ENCODE measurements at regions not wholly inside any gene's neighbourhood (a gene's known extent, or its start where the extent isn't known, plus 50 kb on each side); places are given as distances from the start of the nearest gene placed in this dataset.

DNA sequence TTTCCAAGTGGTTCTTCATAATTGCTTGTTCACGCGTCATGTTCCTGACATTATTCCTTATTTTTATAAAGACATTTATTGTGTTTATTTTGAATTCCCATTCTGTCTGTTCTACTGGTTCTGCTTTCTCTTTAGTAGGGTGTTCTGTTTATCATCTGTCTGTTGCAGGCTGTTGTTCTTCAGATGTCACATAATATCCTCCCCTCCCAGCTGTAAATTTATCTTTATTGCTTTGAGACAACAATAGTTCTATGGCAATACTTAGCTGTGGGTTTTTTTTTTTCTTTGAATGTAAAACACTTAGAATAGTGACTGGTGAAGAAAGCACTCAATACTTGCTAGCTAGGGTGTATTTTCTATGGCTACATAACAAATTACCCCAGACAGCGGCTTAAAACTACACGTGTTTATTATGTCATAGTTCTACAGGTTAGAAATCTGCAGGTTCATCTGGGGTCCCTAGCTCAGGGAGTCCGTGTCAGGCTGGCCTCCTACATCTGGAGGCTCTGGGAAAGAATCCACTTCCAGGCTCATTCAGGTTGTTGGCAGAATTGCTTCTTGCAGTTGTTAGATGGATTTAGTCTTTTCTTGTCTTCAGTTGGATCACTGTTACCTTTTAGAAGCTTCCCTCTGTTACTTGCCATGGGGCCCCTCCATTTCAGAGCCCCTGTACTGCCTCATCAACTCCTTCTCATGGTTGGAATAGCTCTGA lies 63.4 kb upstream of the ENPEP start (continued):
- TF ChIP-seq HOXA7 (CRISPR knock-in tag; IDR thresholded peaks at IDR 0.05; ENCODE audit: borderline replicate concordance) (no peak), ZNF221 (tag by site-specific recombination; IDR thresholded peaks at IDR 0.05; ENCODE audit: borderline replicate concordance) (no peak), ZNF596 (tag by site-specific recombination; IDR thresholded peaks at IDR 0.05) (peak; percentile 50; the same call in 1 of the 2 replicates), KLF1 (tag by site-specific recombination; IDR thresholded peaks at IDR 0.05) (peak; percentile 79), ZNF10 (tag by site-specific recombination; IDR thresholded peaks at IDR 0.05) (no peak), KLF10 (tag by site-specific recombination; IDR thresholded peaks at IDR 0.05) (no peak), ZNF624 (tag by site-specific recombination; IDR thresholded peaks at IDR 0.05) (no peak), ZNF416 (tag by site-specific recombination; IDR thresholded peaks at IDR 0.05) (no peak), REPIN1 (tag by site-specific recombination; IDR thresholded peaks at IDR 0.05; ENCODE audit: low read depth) (no peak), ZNF629 (tag by site-specific recombination; IDR thresholded peaks at IDR 0.05) (peak; percentile 46; the same call in 1 of the 2 replicates), TRIM28 (IDR thresholded peaks at IDR 0.05; ENCODE audit: borderline replicate concordance, low read length) (no peak; the same call in 1 of the 2 replicates), ZNF140 (tag by site-specific recombination; IDR thresholded peaks at IDR 0.05) (no peak), GLI4 (tag by site-specific recombination; IDR thresholded peaks at IDR 0.05) (no peak), ZNF660 (tag by site-specific recombination; IDR thresholded peaks at IDR 0.05) (no peak), ZNF366 (tag by site-specific recombination; conservative IDR thresholded peaks at IDR 0.05) (no peak), ZNF791 (tag by site-specific recombination; IDR thresholded peaks at IDR 0.05) (no peak), FEZF1 (tag by site-specific recombination; IDR thresholded peaks at IDR 0.05) (peak; percentile 73), KLF9 (tag by site-specific recombination; IDR thresholded peaks at IDR 0.05; ENCODE audit: low read depth) (no peak), ZNF426 (tag by site-specific recombination; IDR thresholded peaks at IDR 0.05) (no peak), ZNF837 (tag by site-specific recombination; IDR thresholded peaks at IDR 0.05) (no peak), OVOL3 (tag by site-specific recombination; IDR thresholded peaks at IDR 0.05) (peak; percentile 55; the same call in 1 of the 2 replicates), ZFHX2 (tag by site-specific recombination; conservative IDR thresholded peaks at IDR 0.05) (no peak), ZNF211 (tag by site-specific recombination; IDR thresholded peaks at IDR 0.05; ENCODE audit: low read depth) (no peak), ZSCAN16 (tag by site-specific recombination; IDR thresholded peaks at IDR 0.05) (no peak)
- TF ChIP-seq, protein P1, sequence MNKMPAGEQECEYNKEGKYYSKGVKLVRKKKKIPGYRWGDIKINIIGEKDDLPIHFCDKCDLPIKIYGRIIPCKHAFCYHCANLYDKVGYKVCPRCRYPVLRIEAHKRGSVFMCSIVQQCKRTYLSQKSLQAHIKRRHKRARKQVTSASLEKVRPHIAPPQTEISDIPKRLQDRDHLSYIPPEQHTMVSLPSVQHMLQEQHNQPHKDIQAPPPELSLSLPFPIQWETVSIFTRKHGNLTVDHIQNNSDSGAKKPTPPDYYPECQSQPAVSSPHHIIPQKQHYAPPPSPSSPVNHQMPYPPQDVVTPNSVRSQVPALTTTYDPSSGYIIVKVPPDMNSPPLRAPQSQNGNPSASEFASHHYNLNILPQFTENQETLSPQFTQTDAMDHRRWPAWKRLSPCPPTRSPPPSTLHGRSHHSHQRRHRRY (tag by site-specific recombination; IDR thresholded peaks at IDR 0.05): no peak
- TF ChIP-seq, protein P2, sequence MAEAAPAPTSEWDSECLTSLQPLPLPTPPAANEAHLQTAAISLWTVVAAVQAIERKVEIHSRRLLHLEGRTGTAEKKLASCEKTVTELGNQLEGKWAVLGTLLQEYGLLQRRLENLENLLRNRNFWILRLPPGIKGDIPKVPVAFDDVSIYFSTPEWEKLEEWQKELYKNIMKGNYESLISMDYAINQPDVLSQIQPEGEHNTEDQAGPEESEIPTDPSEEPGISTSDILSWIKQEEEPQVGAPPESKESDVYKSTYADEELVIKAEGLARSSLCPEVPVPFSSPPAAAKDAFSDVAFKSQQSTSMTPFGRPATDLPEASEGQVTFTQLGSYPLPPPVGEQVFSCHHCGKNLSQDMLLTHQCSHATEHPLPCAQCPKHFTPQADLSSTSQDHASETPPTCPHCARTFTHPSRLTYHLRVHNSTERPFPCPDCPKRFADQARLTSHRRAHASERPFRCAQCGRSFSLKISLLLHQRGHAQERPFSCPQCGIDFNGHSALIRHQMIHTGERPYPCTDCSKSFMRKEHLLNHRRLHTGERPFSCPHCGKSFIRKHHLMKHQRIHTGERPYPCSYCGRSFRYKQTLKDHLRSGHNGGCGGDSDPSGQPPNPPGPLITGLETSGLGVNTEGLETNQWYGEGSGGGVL (tag by site-specific recombination; IDR thresholded peaks at IDR 0.05): no peak
- TF ChIP-seq, protein P3, sequence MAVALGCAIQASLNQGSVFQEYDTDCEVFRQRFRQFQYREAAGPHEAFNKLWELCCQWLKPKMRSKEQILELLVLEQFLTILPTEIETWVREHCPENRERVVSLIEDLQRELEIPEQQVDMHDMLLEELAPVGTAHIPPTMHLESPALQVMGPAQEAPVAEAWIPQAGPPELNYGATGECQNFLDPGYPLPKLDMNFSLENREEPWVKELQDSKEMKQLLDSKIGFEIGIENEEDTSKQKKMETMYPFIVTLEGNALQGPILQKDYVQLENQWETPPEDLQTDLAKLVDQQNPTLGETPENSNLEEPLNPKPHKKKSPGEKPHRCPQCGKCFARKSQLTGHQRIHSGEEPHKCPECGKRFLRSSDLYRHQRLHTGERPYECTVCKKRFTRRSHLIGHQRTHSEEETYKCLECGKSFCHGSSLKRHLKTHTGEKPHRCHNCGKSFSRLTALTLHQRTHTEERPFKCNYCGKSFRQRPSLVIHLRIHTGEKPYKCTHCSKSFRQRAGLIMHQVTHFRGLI (tag by site-specific recombination; IDR thresholded peaks at IDR 0.05): no peak
- TF ChIP-seq, protein P4, sequence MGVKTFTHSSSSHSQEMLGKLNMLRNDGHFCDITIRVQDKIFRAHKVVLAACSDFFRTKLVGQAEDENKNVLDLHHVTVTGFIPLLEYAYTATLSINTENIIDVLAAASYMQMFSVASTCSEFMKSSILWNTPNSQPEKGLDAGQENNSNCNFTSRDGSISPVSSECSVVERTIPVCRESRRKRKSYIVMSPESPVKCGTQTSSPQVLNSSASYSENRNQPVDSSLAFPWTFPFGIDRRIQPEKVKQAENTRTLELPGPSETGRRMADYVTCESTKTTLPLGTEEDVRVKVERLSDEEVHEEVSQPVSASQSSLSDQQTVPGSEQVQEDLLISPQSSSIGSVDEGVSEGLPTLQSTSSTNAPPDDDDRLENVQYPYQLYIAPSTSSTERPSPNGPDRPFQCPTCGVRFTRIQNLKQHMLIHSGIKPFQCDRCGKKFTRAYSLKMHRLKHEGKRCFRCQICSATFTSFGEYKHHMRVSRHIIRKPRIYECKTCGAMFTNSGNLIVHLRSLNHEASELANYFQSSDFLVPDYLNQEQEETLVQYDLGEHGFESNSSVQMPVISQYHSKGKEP (tag by site-specific recombination; IDR thresholded peaks at IDR 0.05): peak; percentile 55
- TF ChIP-seq, protein P5, sequence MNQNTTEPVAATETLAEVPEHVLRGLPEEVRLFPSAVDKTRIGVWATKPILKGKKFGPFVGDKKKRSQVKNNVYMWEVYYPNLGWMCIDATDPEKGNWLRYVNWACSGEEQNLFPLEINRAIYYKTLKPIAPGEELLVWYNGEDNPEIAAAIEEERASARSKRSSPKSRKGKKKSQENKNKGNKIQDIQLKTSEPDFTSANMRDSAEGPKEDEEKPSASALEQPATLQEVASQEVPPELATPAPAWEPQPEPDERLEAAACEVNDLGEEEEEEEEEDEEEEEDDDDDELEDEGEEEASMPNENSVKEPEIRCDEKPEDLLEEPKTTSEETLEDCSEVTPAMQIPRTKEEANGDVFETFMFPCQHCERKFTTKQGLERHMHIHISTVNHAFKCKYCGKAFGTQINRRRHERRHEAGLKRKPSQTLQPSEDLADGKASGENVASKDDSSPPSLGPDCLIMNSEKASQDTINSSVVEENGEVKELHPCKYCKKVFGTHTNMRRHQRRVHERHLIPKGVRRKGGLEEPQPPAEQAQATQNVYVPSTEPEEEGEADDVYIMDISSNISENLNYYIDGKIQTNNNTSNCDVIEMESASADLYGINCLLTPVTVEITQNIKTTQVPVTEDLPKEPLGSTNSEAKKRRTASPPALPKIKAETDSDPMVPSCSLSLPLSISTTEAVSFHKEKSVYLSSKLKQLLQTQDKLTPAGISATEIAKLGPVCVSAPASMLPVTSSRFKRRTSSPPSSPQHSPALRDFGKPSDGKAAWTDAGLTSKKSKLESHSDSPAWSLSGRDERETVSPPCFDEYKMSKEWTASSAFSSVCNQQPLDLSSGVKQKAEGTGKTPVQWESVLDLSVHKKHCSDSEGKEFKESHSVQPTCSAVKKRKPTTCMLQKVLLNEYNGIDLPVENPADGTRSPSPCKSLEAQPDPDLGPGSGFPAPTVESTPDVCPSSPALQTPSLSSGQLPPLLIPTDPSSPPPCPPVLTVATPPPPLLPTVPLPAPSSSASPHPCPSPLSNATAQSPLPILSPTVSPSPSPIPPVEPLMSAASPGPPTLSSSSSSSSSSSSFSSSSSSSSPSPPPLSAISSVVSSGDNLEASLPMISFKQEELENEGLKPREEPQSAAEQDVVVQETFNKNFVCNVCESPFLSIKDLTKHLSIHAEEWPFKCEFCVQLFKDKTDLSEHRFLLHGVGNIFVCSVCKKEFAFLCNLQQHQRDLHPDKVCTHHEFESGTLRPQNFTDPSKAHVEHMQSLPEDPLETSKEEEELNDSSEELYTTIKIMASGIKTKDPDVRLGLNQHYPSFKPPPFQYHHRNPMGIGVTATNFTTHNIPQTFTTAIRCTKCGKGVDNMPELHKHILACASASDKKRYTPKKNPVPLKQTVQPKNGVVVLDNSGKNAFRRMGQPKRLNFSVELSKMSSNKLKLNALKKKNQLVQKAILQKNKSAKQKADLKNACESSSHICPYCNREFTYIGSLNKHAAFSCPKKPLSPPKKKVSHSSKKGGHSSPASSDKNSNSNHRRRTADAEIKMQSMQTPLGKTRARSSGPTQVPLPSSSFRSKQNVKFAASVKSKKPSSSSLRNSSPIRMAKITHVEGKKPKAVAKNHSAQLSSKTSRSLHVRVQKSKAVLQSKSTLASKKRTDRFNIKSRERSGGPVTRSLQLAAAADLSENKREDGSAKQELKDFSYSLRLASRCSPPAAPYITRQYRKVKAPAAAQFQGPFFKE (tag by site-specific recombination; IDR thresholded peaks at IDR 0.05; ENCODE audit: borderline replicate concordance): no peak
